OCI-LY7 (cell line): ENCODE measurements at regions not wholly inside any gene's neighbourhood (a gene's known extent, or its start where the extent isn't known, plus 50 kb on each side); places are given as distances from the start of the nearest gene placed in this dataset.

Source experiments
- BruUV-seq: library from RNA; stranded (reverse); fragments of 400-500 nt; replicated peaks from 2 replicates; lab custom pipeline; 2021; lab: Mats Ljungman, UMichigan
- CTCF ChIA-PET: fragments of 300-600 bp; sonication (Branson Sonifier 250); formaldehyde crosslinking; loops from one replicate; lab custom pipeline; 2022; ENCODE audit warnings: antibody characterized with exemption; ENCODE audit not compliant: unreplicated experiment; lab: Charles Lee
- POLR2A ChIA-PET: fragments of 300-600 bp; sonication (Branson Sonifier 250); formaldehyde crosslinking; loops from one replicate; lab custom pipeline; 2022; ENCODE audit warnings: antibody characterized with exemption; lab: Charles Lee
- DNase-seq: peaks from one replicate; pipeline ENCODE4 v3.0.0-alpha.2; 2015; ENCODE audit warnings: low spot score
- H2AFZ ChIP-seq: fragments of 200-600 bp; sonication (generic), shearing (Covaris generic); 2 replicates; pipeline ENCODE4 v1.6.1; 2014; ENCODE audit warnings: mild to moderate bottlenecking, antibody characterized with exemption, low read length, moderate library complexity
- H3K27ac ChIP-seq: fragments of 200-600 bp; sonication (generic); 2 replicates; pipeline ENCODE4 v1.5.1; 2014; ENCODE audit warnings: mixed run types, low read depth, mild to moderate bottlenecking, moderate library complexity, low read length, inconsistent platforms; ENCODE audit not compliant: poor library complexity, severe bottlenecking
- H3K36me3 ChIP-seq: fragments of 200-600 bp; sonication (generic); 2 replicates; pipeline ENCODE4 v1.6.1; 2014; ENCODE audit warnings: mild to moderate bottlenecking, antibody characterized with exemption, low read length, moderate library complexity, mixed read lengths; ENCODE audit not compliant: insufficient read depth
- H3K4me1 ChIP-seq: fragments of 200-600 bp; sonication (generic); 2 replicates; pipeline ENCODE4 v1.5.1; 2014; ENCODE audit warnings: mild to moderate bottlenecking, low read length; ENCODE audit not compliant: insufficient read depth, poor library complexity, severe bottlenecking
- H3K4me2 ChIP-seq: fragments of 200-600 bp; sonication (generic); 2 replicates; pipeline ENCODE4 v1.6.1; 2014; ENCODE audit warnings: mild to moderate bottlenecking, low read length
- H3K4me3 ChIP-seq: fragments of 200-600 bp; sonication (generic); 2 replicates; pipeline ENCODE4 v1.5.1; 2014; ENCODE audit warnings: mild to moderate bottlenecking, low read depth, low read length; ENCODE audit not compliant: poor library complexity, severe bottlenecking
- H3K79me2 ChIP-seq: fragments of 200-600 bp; sonication (generic); 2 replicates; pipeline ENCODE4 v1.6.1; 2016; ENCODE audit warnings: low read depth, mild to moderate bottlenecking, low read length, moderate library complexity, mixed read lengths; ENCODE audit not compliant: insufficient read depth
- H3K9me2 ChIP-seq: fragments of 200-600 bp; sonication (generic); 2 replicates; pipeline ENCODE4 v1.6.1; 2016; ENCODE audit warnings: mild to moderate bottlenecking, low read length, mixed read lengths; ENCODE audit not compliant: insufficient read depth
- H3K9me3 ChIP-seq: fragments of 200-600 bp; sonication (generic); 2 replicates; pipeline ENCODE4 v1.6.1; 2014; ENCODE audit warnings: mild to moderate bottlenecking, mixed run types, low read length, mixed read lengths
- H4K20me1 ChIP-seq: fragments of 200-600 bp; sonication (generic); 2 replicates; pipeline ENCODE4 v1.6.1; 2014; ENCODE audit warnings: mild to moderate bottlenecking, antibody characterized with exemption, low read length, moderate library complexity, mixed read lengths; ENCODE audit not compliant: insufficient read depth
- CTCF ChIP-seq: fragments of 200-600 bp; sonication (generic); conservative IDR thresholded peaks from 2 replicates; pipeline ENCODE4 v1.5.1; 2014; ENCODE audit warnings: mild to moderate bottlenecking, antibody characterized with exemption, low read length, moderate library complexity, mixed read lengths
- EZH2phosphoT487 ChIP-seq: fragments of 200-600 bp; sonication (generic); IDR thresholded peaks from 2 replicates; pipeline ENCODE4 v1.6.1; 2018; ENCODE audit warnings: low read depth, borderline replicate concordance, mild to moderate bottlenecking, mixed run types, antibody characterized with exemption, low read length, moderate library complexity, mixed read lengths
- intact Hi-C: fragments of 100-400 bp; cut with micrococcal nuclease; formaldehyde crosslinking; loops from one replicate; pipeline ENCODE4 v1.10.0; 2022; ENCODE audit not compliant: unreplicated experiment

DNA sequence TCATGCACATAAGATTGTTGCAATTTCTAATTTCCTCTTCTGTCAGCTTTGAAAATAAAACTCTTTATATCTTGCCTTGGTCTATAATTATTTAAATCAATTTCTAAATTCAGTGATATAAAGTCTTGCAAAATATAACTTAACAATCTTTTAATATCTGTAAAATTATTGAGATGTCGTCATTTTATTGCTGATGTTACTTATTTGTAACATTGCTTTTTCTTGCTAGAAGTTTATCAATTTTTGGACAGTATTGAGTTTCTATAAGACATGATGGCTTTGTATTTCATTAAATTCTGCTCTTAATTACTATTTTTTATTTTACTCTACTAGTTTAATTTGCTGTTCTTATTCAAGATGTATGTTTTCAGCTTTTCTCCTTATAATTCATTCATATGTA is 1036.5 kb downstream of the TMEM182 start:
- BruUV-seq, result no TSS peak
- ChIA-PET CTCF (no interaction called here), POLR2A (no interaction called here)
- Histone ChIP-seq H4K20me1 (no peaks in the 10 kb centered on the region), H3K9me3 (no peaks in the 10 kb centered on the region), H3K36me3 (no peaks in the 10 kb centered on the region), H2AFZ (no peak overlapping the region), H3K4me2 (no peak overlapping the region), H3K4me3 (no peak overlapping the region), H3K9me2 (no peaks in the 10 kb centered on the region), H3K4me1 (no peaks in the 10 kb centered on the region), H3K27ac (no peak overlapping the region), H3K79me2 (no peaks in the 10 kb centered on the region)
- no peak for DNase-seq
- intact Hi-C loops, result no loop called here
- TF ChIP-seq CTCF (no peak), EZH2phosphoT487 (no peak)

GRCh38 chr2:103804013-103804412 is 1042.2 kb downstream of the TMEM182 start:
- no peak overlapping the region for H3K4me2 ChIP-seq
- H3K4me1 ChIP-seq, result no peaks in the 10 kb centered on the region
- ChIA-PET POLR2A (no interaction called here), CTCF (no interaction called here)
- H3K9me3 ChIP-seq, result no peaks in the 10 kb centered on the region
- no peaks in the 10 kb centered on the region for H3K79me2 ChIP-seq
- no peak overlapping the region for H3K4me3 ChIP-seq
- DNase-seq, result no peak
- H2AFZ ChIP-seq, result no peak overlapping the region
- no TSS peak for BruUV-seq
- no peaks in the 10 kb centered on the region for H4K20me1 ChIP-seq
- no peak for TF ChIP-seq EZH2phosphoT487
- TF ChIP-seq CTCF, result no peak
- H3K9me2 ChIP-seq, result no peaks in the 10 kb centered on the region
- no peak overlapping the region for H3K27ac ChIP-seq
- no peaks in the 10 kb centered on the region for H3K36me3 ChIP-seq
- intact Hi-C loops, result no loop called here

GRCh38 chr2:103805746-103806145 is 1043.9 kb downstream of the TMEM182 start:
- Histone ChIP-seq H3K4me2 (no peak overlapping the region), H3K36me3 (no peaks in the 10 kb centered on the region), H2AFZ (no peak overlapping the region), H3K9me2 (no peaks in the 10 kb centered on the region), H4K20me1 (no peaks in the 10 kb centered on the region), H3K27ac (no peak overlapping the region), H3K4me3 (no peak overlapping the region), H3K9me3 (no peaks in the 10 kb centered on the region), H3K4me1 (no peaks in the 10 kb centered on the region), H3K79me2 (no peaks in the 10 kb centered on the region)
- no peak for DNase-seq
- POLR2A ChIA-PET, result interaction anchor here (0.6 kb wide), 1 partner anchor 99 kb away, joined by 4 read pairs; no protein-coding TSS in a partner anchor
- intact Hi-C loops, result no loop called here
- CTCF ChIA-PET, result no interaction called here
- TF ChIP-seq EZH2phosphoT487 (no peak), CTCF (no peak)
- BruUV-seq, result no TSS peak
